ENCODE measurements at regions not wholly inside any gene's neighbourhood (a gene's known extent, or its start where the extent isn't known, plus 50 kb on each side); places are given as distances from the start of the nearest gene placed in this dataset.

DNA sequence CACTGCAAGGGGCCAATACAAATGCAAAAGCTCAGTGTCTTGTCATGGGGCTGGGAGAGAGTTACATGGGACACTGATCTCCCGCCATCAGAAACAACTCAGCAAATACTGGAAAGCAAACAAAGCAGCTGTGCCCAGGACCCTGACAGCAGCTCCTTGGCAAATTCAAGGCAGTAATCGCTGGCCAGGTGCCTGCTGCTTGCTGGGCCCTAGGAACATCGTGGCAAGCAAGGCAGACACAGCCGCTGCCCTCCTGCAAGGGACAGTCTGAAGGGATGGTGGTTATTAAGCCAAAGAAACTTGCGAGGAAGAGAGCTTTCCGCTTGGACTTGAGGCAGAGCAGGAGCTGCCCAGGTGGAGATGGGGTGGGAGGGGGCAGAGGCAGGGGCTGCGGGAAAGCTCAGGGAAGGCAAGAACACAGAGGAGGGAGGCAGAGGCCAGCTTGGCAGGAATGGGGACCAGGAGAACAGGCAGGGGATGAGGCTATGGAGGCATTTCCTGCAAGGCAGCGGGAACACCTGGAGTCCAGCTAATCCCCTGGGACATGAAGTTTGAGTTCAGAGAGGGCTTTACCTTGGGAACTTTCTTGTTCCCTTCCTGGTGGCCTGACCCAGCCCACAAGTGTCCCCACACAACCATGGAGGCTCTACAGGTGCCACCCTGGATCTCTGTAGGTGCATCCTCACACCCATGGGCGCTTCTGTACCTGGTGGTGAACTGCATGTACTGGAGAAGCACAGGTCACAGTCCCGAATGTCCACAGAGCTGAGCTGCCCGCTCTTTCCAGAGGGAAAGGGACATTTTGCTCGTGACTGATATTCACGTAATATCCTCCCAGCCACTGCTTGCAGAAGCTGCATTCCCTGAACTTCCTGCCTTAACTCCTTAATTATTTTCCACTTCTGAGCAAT is 78.7 kb upstream of the ATP2B2 start:
- DNase-seq (ENCODE audit: low read depth in 4 of 4, low spot score in 3 of 4): no peak

- DNase-seq (ENCODE audit: low read depth in 4 of 4, low spot score in 3 of 4): no peak
Observed at GRCh38 chr3:10585945-10586344, 80.6 kb upstream of the ATP2B2 start.

DNA sequence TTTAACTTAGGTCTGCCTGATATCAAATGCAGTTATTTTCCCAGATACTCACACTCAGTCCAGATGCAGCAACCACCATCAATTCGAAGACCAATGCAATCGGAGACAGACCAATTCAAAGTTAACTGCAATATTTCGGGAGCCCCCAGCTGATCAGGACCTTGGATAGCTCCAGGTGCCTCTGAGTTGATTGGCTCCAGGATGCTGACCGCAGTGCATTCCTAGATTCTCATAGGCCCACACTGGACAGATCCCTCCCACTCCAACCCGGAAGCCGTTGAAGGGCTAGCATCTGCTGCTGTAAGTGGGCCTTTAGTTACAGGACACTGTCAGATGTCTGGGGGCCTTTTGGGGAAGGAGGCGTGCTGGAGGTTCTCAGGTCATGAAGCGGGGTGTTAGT is 89.5 kb upstream of the ATP2B2 start:
- DNase-seq (ENCODE audit: low read depth in 4 of 4, low spot score in 3 of 4): peak; percentile 67 to 81 (median 72)

- no peak for DNase-seq (ENCODE audit: low read depth in 4 of 4, low spot score in 3 of 4)
Observed at GRCh38 chr3:10596746-10597448, 91.5 kb upstream of the ATP2B2 start.

DNA sequence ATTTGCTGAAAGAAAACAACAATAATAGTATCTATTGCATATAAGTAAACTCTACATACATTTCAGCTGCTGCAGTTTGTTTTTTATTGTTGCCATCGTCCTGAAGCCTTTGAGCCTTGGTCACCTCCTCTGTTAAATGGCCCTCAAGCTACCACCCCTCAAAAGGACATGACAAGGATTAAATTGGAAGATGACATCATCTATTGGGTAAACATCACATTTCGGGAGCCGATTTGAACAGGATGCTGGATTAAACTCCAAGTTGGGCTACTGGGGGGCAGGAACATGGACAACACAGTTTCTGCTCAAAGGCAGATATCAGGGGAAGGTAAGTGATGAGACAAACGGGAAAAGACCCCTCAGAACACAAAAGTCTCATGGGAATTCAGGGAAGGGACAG is 92.3 kb upstream of the ATP2B2 start:
- no peak for DNase-seq (ENCODE audit: low read depth in 4 of 4, low spot score in 3 of 4)

- DNase-seq (ENCODE audit: low read depth in 4 of 4, low spot score in 3 of 4): no peak
Observed at GRCh38 chr3:10599017-10599416, 93.6 kb upstream of the ATP2B2 start.

DNA sequence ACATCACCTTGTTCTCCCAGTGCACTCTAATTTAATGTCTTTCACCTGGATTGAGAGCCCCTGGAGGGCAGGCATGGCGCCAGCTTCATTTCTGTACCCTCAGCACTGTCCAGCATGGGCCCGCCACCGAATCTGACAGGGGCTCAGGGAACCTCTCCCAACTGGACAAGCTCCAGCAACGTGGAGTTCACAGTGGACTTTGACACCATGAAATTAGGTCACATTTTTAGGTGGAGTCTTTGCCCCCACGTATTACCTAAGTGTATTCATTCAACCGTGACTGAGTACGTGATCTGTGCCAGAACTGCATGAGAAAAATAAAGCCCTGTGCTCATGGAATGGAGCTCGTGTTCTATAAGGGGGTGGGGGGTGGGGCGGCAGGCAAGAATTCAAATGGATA is 94.1 kb upstream of the ATP2B2 start:
- no peak for DNase-seq (ENCODE audit: low read depth in 4 of 4, low spot score in 3 of 4)

DNA sequence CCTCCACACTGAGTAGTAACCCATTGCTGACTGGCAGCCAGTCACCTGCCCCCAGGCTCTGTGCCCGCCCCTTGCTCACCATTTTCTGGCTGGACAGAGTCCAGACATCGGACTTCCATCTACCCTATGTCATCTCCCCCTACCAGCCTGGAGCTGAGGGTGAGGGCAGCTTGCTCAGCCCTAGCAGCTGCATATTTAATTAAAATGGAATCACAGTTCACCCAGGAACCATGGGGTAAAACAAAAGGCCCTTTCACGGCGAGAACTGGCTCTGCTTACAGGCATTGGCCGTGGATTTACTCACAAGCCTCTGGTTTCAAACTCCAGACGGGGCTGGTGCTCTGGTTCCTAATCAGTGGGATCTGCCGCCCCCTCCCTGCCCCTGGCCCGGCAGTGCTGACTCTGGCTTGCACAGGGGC is 94.9 kb upstream of the ATP2B2 start:
- DNase-seq (ENCODE audit: low read depth in 4 of 4, low spot score in 3 of 4): no peak

- DNase-seq (ENCODE audit: low read depth in 4 of 4, low spot score in 3 of 4): no peak
Observed at GRCh38 chr3:10600726-10601125, 95.3 kb upstream of the ATP2B2 start.

GRCh38 chr3:10601151-10601856 is 95.9 kb upstream of the ATP2B2 start:
- no peak for DNase-seq (ENCODE audit: low read depth in 4 of 4, low spot score in 3 of 4)

GRCh38 chr3:10601857-10602230 is 96.5 kb upstream of the ATP2B2 start:
- DNase-seq (ENCODE audit: low read depth in 4 of 4, low spot score in 3 of 4): no peak

DNA sequence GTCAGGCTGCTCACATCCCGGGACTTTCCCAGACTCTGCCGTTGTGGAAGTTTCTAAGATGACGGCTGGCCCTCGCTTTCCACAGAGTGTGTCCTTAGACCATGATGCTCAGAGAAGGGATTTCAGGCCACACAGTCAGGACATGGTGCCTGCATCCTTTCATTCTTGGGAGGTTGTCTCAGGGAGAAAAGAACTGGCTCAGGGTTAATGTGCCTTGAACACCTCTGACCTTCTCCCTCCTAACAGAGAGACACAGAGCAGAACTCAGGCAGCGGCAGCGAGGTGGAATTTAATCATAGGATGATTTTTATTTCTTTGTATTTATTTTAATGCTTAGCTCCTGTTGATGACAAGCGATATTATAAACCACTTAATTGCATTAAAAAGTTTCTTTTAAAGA is 96.9 kb upstream of the ATP2B2 start:
- DNase-seq (ENCODE audit: low read depth in 4 of 4, low spot score in 3 of 4): peak in 1 of 4 donors; percentile 20

- no peak for DNase-seq (ENCODE audit: low read depth in 4 of 4, low spot score in 3 of 4)
Observed at GRCh38 chr3:10602769-10603768, 97.7 kb upstream of the ATP2B2 start.

DNA sequence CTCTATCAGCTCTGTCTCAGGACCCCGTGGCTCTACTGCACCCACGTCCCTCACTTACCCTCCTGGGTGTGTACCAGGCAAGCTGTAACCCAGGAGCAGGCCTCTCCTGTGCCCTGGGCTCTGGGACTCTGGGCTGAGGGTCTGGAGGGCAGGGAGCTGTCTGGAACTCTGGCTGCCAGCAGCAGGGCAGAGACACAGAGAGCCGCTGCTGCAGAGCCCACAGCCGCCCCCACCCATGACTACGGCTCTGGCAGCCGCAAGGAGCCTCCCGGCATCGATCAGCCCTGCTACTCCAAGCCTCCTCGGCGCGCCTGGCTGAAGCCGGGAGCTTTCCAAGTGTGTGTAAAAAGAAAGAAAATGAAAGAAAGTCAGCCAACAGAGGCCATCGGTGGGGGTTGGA is 103.7 kb upstream of the ATP2B2 start:
- DNase-seq (ENCODE audit: low read depth in 4 of 4, low spot score in 3 of 4): no peak

- no peak for DNase-seq (ENCODE audit: low read depth in 4 of 4, low spot score in 3 of 4)
Observed at GRCh38 chr3:10614168-10614567, 108.8 kb upstream of the ATP2B2 start.

DNA sequence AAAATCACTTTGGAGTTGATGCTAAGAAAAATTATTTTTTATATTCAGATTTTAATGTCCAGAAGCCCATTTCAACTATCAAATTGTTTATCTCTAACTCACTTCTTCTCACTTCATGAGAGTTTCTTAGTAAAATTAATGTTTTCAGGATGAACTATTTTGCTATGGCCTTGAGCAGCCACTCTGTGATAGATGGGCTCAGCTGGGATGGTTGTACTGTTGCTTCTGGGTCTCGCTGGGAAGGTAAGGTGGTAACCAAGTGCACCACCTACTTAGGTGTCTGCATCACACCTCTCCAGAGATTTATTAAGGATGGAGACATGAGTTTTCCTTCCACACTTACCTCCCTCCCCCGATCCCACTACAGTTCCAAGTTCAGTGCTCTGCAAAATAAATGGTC is 110.3 kb upstream of the ATP2B2 start:
- DNase-seq (ENCODE audit: low read depth in 4 of 4, low spot score in 3 of 4): no peak

GRCh38 chr3:10616321-10616720 is 110.9 kb upstream of the ATP2B2 start:
- no peak for DNase-seq (ENCODE audit: low read depth in 4 of 4, low spot score in 3 of 4)

- no peak for DNase-seq (ENCODE audit: low read depth in 4 of 4, low spot score in 3 of 4)
Observed at GRCh38 chr3:10619989-10620832, 114.8 kb upstream of the ATP2B2 start.

- DNase-seq (ENCODE audit: low read depth in 4 of 4, low spot score in 3 of 4): no peak
Observed at GRCh38 chr3:10620833-10621082, 115.4 kb upstream of the ATP2B2 start.

Measured in right renal pelvis (tissue), 4 donors.